DND-41 (cell line): ENCODE measurements at regions not wholly inside any gene's neighbourhood (a gene's known extent, or its start where the extent isn't known, plus 50 kb on each side); places are given as distances from the start of the nearest gene placed in this dataset.

Source experiments
- CTCF ChIP-seq: IDR thresholded peaks from 2 replicates; pipeline ENCODE4 v1.5.1; 2012; ENCODE audit warnings: borderline replicate concordance, low read length, moderate library complexity, mild to moderate bottlenecking; ENCODE audit not compliant: poor library complexity, severe bottlenecking; ENCODE audit errors: extremely low read depth
- EZH2 ChIP-seq: IDR thresholded peaks from 3 replicates; pipeline ENCODE4 v1.6.1; 2012; ENCODE audit warnings: borderline replicate concordance, low read depth, mild to moderate bottlenecking, moderate library complexity, low read length, inconsistent platforms; ENCODE audit not compliant: severe bottlenecking

GRCh38 chrX:25754399-25754798 is 383.7 kb upstream of the MAGEB18 start:
- TF ChIP-seq CTCF (no peak), EZH2 (no peak)
